ENCODE measurements at regions not wholly inside any gene's neighbourhood (a gene's known extent, or its start where the extent isn't known, plus 50 kb on each side); places are given as distances from the start of the nearest gene placed in this dataset.

GRCh38 chr7:85883-86515, 106.4 kb upstream of the FAM20C start:
- TF ChIP-seq, protein P1, sequence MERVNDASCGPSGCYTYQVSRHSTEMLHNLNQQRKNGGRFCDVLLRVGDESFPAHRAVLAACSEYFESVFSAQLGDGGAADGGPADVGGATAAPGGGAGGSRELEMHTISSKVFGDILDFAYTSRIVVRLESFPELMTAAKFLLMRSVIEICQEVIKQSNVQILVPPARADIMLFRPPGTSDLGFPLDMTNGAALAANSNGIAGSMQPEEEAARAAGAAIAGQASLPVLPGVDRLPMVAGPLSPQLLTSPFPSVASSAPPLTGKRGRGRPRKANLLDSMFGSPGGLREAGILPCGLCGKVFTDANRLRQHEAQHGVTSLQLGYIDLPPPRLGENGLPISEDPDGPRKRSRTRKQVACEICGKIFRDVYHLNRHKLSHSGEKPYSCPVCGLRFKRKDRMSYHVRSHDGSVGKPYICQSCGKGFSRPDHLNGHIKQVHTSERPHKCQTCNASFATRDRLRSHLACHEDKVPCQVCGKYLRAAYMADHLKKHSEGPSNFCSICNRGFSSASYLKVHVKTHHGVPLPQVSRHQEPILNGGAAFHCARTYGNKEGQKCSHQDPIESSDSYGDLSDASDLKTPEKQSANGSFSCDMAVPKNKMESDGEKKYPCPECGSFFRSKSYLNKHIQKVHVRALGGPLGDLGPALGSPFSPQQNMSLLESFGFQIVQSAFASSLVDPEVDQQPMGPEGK (CRISPR knock-in tag; IDR thresholded peaks at IDR 0.05; ENCODE audit: borderline replicate concordance): no peak
- no peak for TF ChIP-seq PPARA (CRISPR knock-in tag; IDR thresholded peaks at IDR 0.05; ENCODE audit: borderline replicate concordance)
- no peak for TF ChIP-seq ZC3H10 (CRISPR knock-in tag; IDR thresholded peaks at IDR 0.05)
- no peak for TF ChIP-seq ARNTL (CRISPR knock-in tag; IDR thresholded peaks at IDR 0.05; ENCODE audit: borderline replicate concordance, low read depth)
- TF ChIP-seq ZFP30 (CRISPR knock-in tag; IDR thresholded peaks at IDR 0.05): no peak
- TF ChIP-seq ZNF565 (CRISPR knock-in tag; conservative IDR thresholded peaks at IDR 0.05; ENCODE audit: low read depth): no peak
